Caco-2 (cell line): ENCODE measurements at regions not wholly inside any gene's neighbourhood (a gene's known extent, or its start where the extent isn't known, plus 50 kb on each side); places are given as distances from the start of the nearest gene placed in this dataset.
"Not testable (repeated sequence)": the region's sequence is repeated elsewhere in the genome, so short reads cannot be mapped to it uniquely, and the experiment has no call there.

Experiments
- BruUV-seq: library from RNA; stranded (reverse); fragments of 400-500 nt; replicated peaks from 2 replicates; lab custom pipeline; 2021; lab: Mats Ljungman, UMichigan
- CTCF ChIA-PET: fragments of 300-600 bp; sonication (Branson Sonifier 250); formaldehyde crosslinking; loops from one replicate; lab custom pipeline; 2022; ENCODE audit warnings: antibody characterized with exemption; lab: Charles Lee
- POLR2A ChIA-PET: fragments of 300-600 bp; sonication (Branson Sonifier 250); formaldehyde crosslinking; loops from one replicate; lab custom pipeline; 2022; ENCODE audit warnings: antibody characterized with exemption; lab: Charles Lee
- DNase-seq, 2 experiments: peaks; one replicate each; pipeline versions ENCODE4 v3.0.0 to v3.0.0-alpha.2; 2020 to 2022
- H3K27me3 ChIP-seq: replicated peaks from 2 replicates; pipeline ENCODE4 v1.6.0; 2011; ENCODE audit warnings: low read length; ENCODE audit not compliant: control insufficient read depth, insufficient read depth
- H3K36me3 ChIP-seq: 2 replicates; pipeline ENCODE4 v1.5.1; 2011; ENCODE audit warnings: low read length; ENCODE audit not compliant: control insufficient read depth, insufficient read depth
- H3K4me1 ChIP-seq: fragments of 250-450 bp; sonication (Bioruptor Pico); 2 replicates; pipeline ENCODE4 v1.5.1; 2020; ENCODE audit warnings: mild to moderate bottlenecking
- H3K4me3 ChIP-seq: 2 replicates; pipeline ENCODE4 v1.5.1; 2011; ENCODE audit warnings: low read depth, mild to moderate bottlenecking, control low read depth, low read length
- H3K9me3 ChIP-seq: fragments of 250-450 bp; sonication (Bioruptor Pico); 2 replicates; pipeline ENCODE4 v1.5.1; 2020; ENCODE audit warnings: mild to moderate bottlenecking, moderate library complexity
- H3K27ac Mint-ChIP-seq: one replicate; pipeline ENCODE4 v1.8.0; 2022; ENCODE audit warnings: mixed read lengths; ENCODE audit not compliant: unreplicated experiment
- H3K27me3 Mint-ChIP-seq: one replicate; pipeline ENCODE4 v1.8.0; 2022; ENCODE audit warnings: mixed read lengths; ENCODE audit not compliant: insufficient read depth, unreplicated experiment
- H3K36me3 Mint-ChIP-seq: one replicate; pipeline ENCODE4 v1.8.0; 2022; ENCODE audit warnings: mild to moderate bottlenecking, mixed read lengths; ENCODE audit not compliant: insufficient read depth, unreplicated experiment
- H3K4me1 Mint-ChIP-seq: one replicate; pipeline ENCODE4 v1.8.0; 2022; ENCODE audit warnings: low read depth, mixed read lengths; ENCODE audit not compliant: unreplicated experiment
- H3K4me3 Mint-ChIP-seq: one replicate; pipeline ENCODE4 v1.8.0; 2022; ENCODE audit warnings: mild to moderate bottlenecking, moderate library complexity, mixed read lengths; ENCODE audit not compliant: unreplicated experiment
- H3K9me3 Mint-ChIP-seq: one replicate; pipeline ENCODE4 v1.8.0; 2022; ENCODE audit warnings: mixed read lengths; ENCODE audit not compliant: unreplicated experiment
- CTCF ChIP-seq, 2 experiments: fragments of 200-600 bp in 1 of 2; IDR thresholded peaks; 1 replicate in 1 of 2; 2 replicates in 1 of 2; pipeline versions ENCODE4 v1.5.1 to v1.8.0; 2011 to 2022; ENCODE audit warnings: antibody characterized with exemption in 1 of 2, control low read depth in 1 of 2, inconsistent platforms in 1 of 2, low read depth in 1 of 2, low read length in 1 of 2, mild to moderate bottlenecking in 1 of 2, moderate library complexity in 1 of 2; ENCODE audit not compliant: insufficient read depth in 1 of 2, severe bottlenecking in 1 of 2, unreplicated experiment in 1 of 2
- intact Hi-C: fragments of 100-400 bp; cut with micrococcal nuclease; formaldehyde crosslinking; loops from one replicate; pipeline ENCODE4 v1.10.0; 2022; ENCODE audit not compliant: unreplicated experiment

DNA sequence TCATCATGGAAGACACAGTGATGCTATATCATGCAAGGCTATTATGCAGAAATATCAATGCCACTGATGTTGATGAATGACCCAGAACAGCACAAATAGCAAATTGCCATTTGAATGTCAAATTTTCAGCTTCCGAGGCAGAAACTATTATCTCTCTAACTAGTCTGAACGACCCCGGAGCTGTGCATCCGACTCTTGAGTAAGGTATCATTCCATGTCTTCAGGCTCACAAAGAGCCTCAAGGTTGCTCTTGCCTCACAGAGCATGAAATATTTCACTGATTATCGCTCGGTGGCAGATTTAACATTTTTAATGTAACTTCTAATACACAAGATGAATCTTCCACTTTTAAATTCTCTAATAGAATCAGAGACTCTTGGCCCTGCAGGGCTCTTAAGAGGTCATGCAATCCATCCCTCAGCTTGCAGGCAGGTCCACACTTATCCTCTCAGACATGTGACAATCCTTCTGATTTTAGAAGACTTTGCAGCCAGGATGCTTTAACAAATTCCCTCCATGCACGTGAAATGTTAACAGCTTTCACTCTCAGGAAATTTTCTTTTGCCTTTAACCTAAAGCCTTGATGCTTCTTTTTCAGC lies 221.0 kb downstream of the FRK start:
- Histone ChIP-seq H3K27me3 (no peaks in the 10 kb centered on the region), H3K4me1 (no peaks in the 10 kb centered on the region), H3K9me3 (no peaks in the 10 kb centered on the region), H3K4me3 (no peak overlapping the region), H3K36me3 (no peaks in the 10 kb centered on the region)
- ChIA-PET CTCF (interaction anchor here (0.8 kb wide), 1 partner anchor 8 kb away, joined by 3 read pairs; no protein-coding TSS in a partner anchor), POLR2A (no interaction called here)
- DNase-seq, result no peak
- TF ChIP-seq CTCF (IDR thresholded peaks at IDR 0.05; ENCODE audit: insufficient read depth in 1 of 2, low read depth in 1 of 2, low read length in 1 of 2, severe bottlenecking in 1 of 2, unreplicated experiment in 1 of 2), result no peak
- Mint-ChIP-seq H3K4me3 (no peak overlapping the region), H3K27me3 (peaks cover 6% of the 10 kb centered on the region), H3K27ac (no peak overlapping the region), H3K4me1 (no peaks in the 10 kb centered on the region), H3K9me3 (peaks cover 11% of the 10 kb centered on the region), H3K36me3 (no peaks in the 10 kb centered on the region)
- no TSS peak for BruUV-seq
- intact Hi-C loops, result no loop called here

GRCh38 chr6:115838763-115839401 lies 221.8 kb downstream of the FRK start:
- CTCF ChIA-PET, result interaction anchor here (0.5 to 0.8 kb wide), 2 partner anchors 8 to 14 kb away, joined by 3 read pairs; no protein-coding TSS in a partner anchor
- intact Hi-C loops, result no loop called here

GRCh38 chr6:115838216-115838615 lies 222.5 kb downstream of the FRK start:
- H3K9me3 ChIP-seq, result no peaks in the 10 kb centered on the region
- no peak for TF ChIP-seq CTCF (IDR thresholded peaks at IDR 0.05; ENCODE audit: insufficient read depth in 1 of 2, low read depth in 1 of 2, low read length in 1 of 2, severe bottlenecking in 1 of 2, unreplicated experiment in 1 of 2)
- Mint-ChIP-seq H3K27ac (no peak overlapping the region), H3K36me3 (no peaks in the 10 kb centered on the region), H3K4me3 (no peak overlapping the region), H3K9me3 (peaks cover 11% of the 10 kb centered on the region), H3K4me1 (no peaks in the 10 kb centered on the region), H3K27me3 (peaks cover 3% of the 10 kb centered on the region)
- no TSS peak for BruUV-seq
- H3K27me3 ChIP-seq, result no peaks in the 10 kb centered on the region
- H3K4me1 ChIP-seq, result no peaks in the 10 kb centered on the region
- ChIA-PET POLR2A (no interaction called here), CTCF (interaction anchor here (0.5 kb wide), 1 partner anchor 15 kb away, joined by 3 read pairs; no protein-coding TSS in a partner anchor)
- no peak overlapping the region for H3K4me3 ChIP-seq
- H3K36me3 ChIP-seq, result no peaks in the 10 kb centered on the region
- intact Hi-C loops, result no loop called here
- no peak for DNase-seq

More at GRCh38 chr6:115838763-115839401, 221.8 kb downstream of the FRK start:
- peak in 1 of 2 experiments; percentile 45 for DNase-seq
- H3K4me3 Mint-ChIP-seq, result no peak overlapping the region
- Histone ChIP-seq H3K36me3 (no peaks in the 10 kb centered on the region), H3K9me3 (no peaks in the 10 kb centered on the region), H3K4me1 (no peaks in the 10 kb centered on the region), H3K4me3 (no peak overlapping the region), H3K27me3 (no peaks in the 10 kb centered on the region)
- H3K27me3 Mint-ChIP-seq, result peaks cover 6% of the 10 kb centered on the region
- BruUV-seq, result no TSS peak
- H3K36me3 Mint-ChIP-seq, result no peaks in the 10 kb centered on the region
- no peak overlapping the region for H3K27ac Mint-ChIP-seq
- peaks cover 11% of the 10 kb centered on the region for H3K9me3 Mint-ChIP-seq
- POLR2A ChIA-PET, result no interaction called here
- H3K4me1 Mint-ChIP-seq, result no peaks in the 10 kb centered on the region
- TF ChIP-seq CTCF (IDR thresholded peaks at IDR 0.05; ENCODE audit: insufficient read depth in 1 of 2, low read depth in 1 of 2, low read length in 1 of 2, severe bottlenecking in 1 of 2, unreplicated experiment in 1 of 2), result peak; percentile 53 to 56

- DNase-seq, BruUV-seq, intact Hi-C loops, H3K4me3 Mint-ChIP-seq, H3K4me3 ChIP-seq, H3K4me1 ChIP-seq, H3K27me3 ChIP-seq, H3K9me3 ChIP-seq, H3K27ac Mint-ChIP-seq, CTCF ChIA-PET, H3K36me3 Mint-ChIP-seq, H3K36me3 ChIP-seq, H3K4me1 Mint-ChIP-seq, POLR2A ChIA-PET, H3K27me3 Mint-ChIP-seq: not testable (repeated sequence)
- peaks cover 11% of the 10 kb centered on the region for H3K9me3 Mint-ChIP-seq
Measured at GRCh38 chr6:115836374-115836773, 224.3 kb downstream of the FRK start.
